Endothelial cell of umbilical vein (primary cell): ENCODE measurements at regions not wholly inside any gene's neighbourhood (a gene's known extent, or its start where the extent isn't known, plus 50 kb on each side); places are given as distances from the start of the nearest gene placed in this dataset.

Experiments used
- POLR2AphosphoS5 ChIP-seq: IDR thresholded peaks from 2 replicates; pipeline ENCODE4 v1.6.1; 2012; ENCODE audit warnings: low read depth, mild to moderate bottlenecking, control low read depth, low read length, moderate library complexity; ENCODE audit not compliant: insufficient read depth
- TF ChIP-seq, protein P1 (sequence below), 2 donors: IDR thresholded peaks; 1 replicate in 1 of 2; 2 replicates in 1 of 2; pipeline ENCODE4 v1.5.1; 2011; ENCODE audit warnings: low read length in 2 of 2, mild to moderate bottlenecking in 2 of 2, moderate library complexity in 2 of 2, control low read depth in 1 of 2, inconsistent platforms in 1 of 2, low read depth in 1 of 2; ENCODE audit not compliant: insufficient read depth in 1 of 2; ENCODE audit errors: extremely low read depth in 1 of 2

- TF ChIP-seq, protein P1, sequence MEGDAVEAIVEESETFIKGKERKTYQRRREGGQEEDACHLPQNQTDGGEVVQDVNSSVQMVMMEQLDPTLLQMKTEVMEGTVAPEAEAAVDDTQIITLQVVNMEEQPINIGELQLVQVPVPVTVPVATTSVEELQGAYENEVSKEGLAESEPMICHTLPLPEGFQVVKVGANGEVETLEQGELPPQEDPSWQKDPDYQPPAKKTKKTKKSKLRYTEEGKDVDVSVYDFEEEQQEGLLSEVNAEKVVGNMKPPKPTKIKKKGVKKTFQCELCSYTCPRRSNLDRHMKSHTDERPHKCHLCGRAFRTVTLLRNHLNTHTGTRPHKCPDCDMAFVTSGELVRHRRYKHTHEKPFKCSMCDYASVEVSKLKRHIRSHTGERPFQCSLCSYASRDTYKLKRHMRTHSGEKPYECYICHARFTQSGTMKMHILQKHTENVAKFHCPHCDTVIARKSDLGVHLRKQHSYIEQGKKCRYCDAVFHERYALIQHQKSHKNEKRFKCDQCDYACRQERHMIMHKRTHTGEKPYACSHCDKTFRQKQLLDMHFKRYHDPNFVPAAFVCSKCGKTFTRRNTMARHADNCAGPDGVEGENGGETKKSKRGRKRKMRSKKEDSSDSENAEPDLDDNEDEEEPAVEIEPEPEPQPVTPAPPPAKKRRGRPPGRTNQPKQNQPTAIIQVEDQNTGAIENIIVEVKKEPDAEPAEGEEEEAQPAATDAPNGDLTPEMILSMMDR (IDR thresholded peaks at IDR 0.05; ENCODE audit: extremely low read depth in 1 of 2, insufficient read depth in 1 of 2, low read depth in 1 of 2, low read length in 2 of 2): no peak
- no peak for TF ChIP-seq POLR2AphosphoS5
Observed at GRCh38 chr3:81326245-81326644, 435.2 kb downstream of the GBE1 start.
